Spleen (tissue), 11 donors: ENCODE measurements at regions not wholly inside any gene's neighbourhood (a gene's known extent, or its start where the extent isn't known, plus 50 kb on each side); places are given as distances from the start of the nearest gene placed in this dataset.

Experiments used
- DNase-seq: peaks from one replicate; pipeline ENCODE4 v3.0.0-alpha.2; 2020
- H3K27ac ChIP-seq, 8 donors: fragments of 200-600 bp; sonication (generic) in 7 of 8; 1 replicate in 4 of 8; 2 replicates in 4 of 8; pipeline versions ENCODE4 v1.5.0 to v1.8.0; 2016 to 2021; ENCODE audit warnings: inconsistent platforms in 4 of 8, mild to moderate bottlenecking in 4 of 8, moderate library complexity in 1 of 8
- H3K27me3 ChIP-seq, 7 donors: fragments of 200-600 bp; sonication (generic) in 6 of 7; replicated peaks in 1 of 7; 1 replicate in 4 of 7; 2 replicates in 3 of 7; pipeline versions ENCODE4 v1.5.0 to v1.8.0; 2016 to 2021; ENCODE audit warnings: inconsistent platforms in 3 of 7, mild to moderate bottlenecking in 1 of 7
- H3K36me3 ChIP-seq, 6 donors: fragments of 200-600 bp; sonication (generic) in 5 of 6; 1 replicate in 4 of 6; 2 replicates in 2 of 6; pipeline versions ENCODE4 v1.5.0 to v1.8.0; 2016 to 2021; ENCODE audit warnings: inconsistent platforms in 2 of 6
- H3K4me1 ChIP-seq, 6 donors: fragments of 200-600 bp; sonication (generic) in 5 of 6; 1 replicate in 3 of 6; 2 replicates in 3 of 6; pipeline versions ENCODE4 v1.5.0 to v1.8.0; 2016 to 2021; ENCODE audit warnings: inconsistent platforms in 3 of 6
- H3K4me3 ChIP-seq, 8 donors: fragments of 200-600 bp; sonication (generic) in 7 of 8; 1 replicate in 4 of 8; 2 replicates in 4 of 8; pipeline versions ENCODE4 v1.5.0 to v1.8.0; 2016 to 2021; ENCODE audit warnings: inconsistent platforms in 4 of 8, mild to moderate bottlenecking in 4 of 8, moderate library complexity in 2 of 8
- H3K9me3 ChIP-seq, 8 donors: fragments of 200-600 bp; sonication (generic) in 7 of 8; 1 replicate in 4 of 8; 2 replicates in 4 of 8; pipeline versions ENCODE4 v1.5.0 to v1.8.0; 2016 to 2021; ENCODE audit warnings: inconsistent platforms in 4 of 8
- CTCF ChIP-seq, 11 experiments: fragments of 200-600 bp in 7 of 11; fragments of 450-650 bp in 4 of 11; sonication (generic) in 4 of 11; IDR thresholded peaks in 8 of 11; conservative IDR thresholded peaks in 3 of 11; 1 replicate in 7 of 11; 2 replicates in 4 of 11; pipeline versions ENCODE4 v1.4.0 to v1.8.0; 2016 to 2021; ENCODE audit warnings: antibody characterized with exemption in 11 of 11, inconsistent platforms in 4 of 11, mild to moderate bottlenecking in 1 of 11
- POLR2A ChIP-seq, 3 donors: fragments of 450-650 bp; IDR thresholded peaks; one replicate each; pipeline ENCODE4 v1.5.1; 2017; ENCODE audit warnings: antibody characterized with exemption in 3 of 3, mild to moderate bottlenecking in 1 of 3
- POLR2AphosphoS5 ChIP-seq, 3 donors: sonication (generic); formaldehyde crosslinking; IDR thresholded peaks; one replicate each; pipeline ENCODE4 v1.5.1; 2017; ENCODE audit warnings: antibody characterized with exemption in 3 of 3
- WGBS, 5 donors: extraction: QIAGEN DNeasy Blood & Tissue Kit in 3 of 5; methylation state at CpG; one replicate each; pipeline versions ENCODE4 v1.1.5 to v1.1.7; 2013 to 2018; 5-methylcytosine and 5-hydroxymethylcytosine counted together
- intact Hi-C: fragments of 100-400 bp; cut with DNase I; formaldehyde crosslinking; loops from one replicate; pipeline ENCODE4 v1.15.0; 2023; ENCODE audit warnings: low total_unique reads
- donor health status: healthy with polysubstance abuse.
- donor health status: DM: no; HTN: no; CAD: no; lungs with moderate emphysema.
- donor health status: DM: no; HTN: no; CAD: no.
- donor health status: Bipolar disorder and iron deficiency.
- donor health status: healthy.
- donor health status: DM: no; HTN: no; CAD: no.
- donor health status: DM: yes; HTN: yes; CAD: no.

DNA sequence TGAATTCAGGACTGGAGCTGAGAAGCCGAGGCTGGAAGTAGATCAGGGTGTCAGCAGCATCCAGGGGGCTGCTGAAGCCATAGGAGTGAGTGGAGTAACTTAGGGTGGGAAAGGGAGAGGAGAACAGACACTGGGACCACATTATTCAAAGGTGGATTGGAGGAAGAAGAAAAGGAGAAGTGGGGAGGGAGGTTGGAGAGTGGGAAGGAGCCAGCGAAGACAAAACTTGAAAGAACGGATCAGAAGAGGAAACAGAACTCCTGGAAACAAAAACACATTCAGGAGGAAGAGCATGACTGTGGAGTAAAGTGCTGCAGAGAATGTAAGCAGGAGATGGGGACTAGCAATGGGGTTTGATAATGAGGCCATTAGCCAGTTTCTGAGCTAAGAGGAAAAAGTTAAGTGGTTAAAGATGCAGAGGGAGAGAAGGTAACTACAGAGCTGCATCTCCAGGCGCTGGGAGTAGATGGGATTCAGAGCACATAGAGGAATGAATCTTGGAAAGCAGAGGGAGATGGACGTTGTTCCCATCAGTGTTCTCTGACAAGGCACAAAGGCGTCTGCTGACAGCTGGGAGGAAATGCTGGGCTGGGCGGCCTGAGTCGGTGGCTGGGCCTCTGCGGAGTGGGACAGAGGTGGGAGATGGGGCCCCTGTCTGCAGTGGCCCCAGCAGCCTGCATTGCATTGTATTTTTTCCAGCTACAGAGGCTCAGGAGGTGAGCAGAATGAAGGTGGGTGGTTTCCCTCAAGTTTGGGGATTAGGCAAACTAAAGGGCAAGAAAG lies 63.1 kb upstream of the LEP start:
- intact Hi-C loops: no loop called here

GRCh38 chr7:128178611-128179010 lies 62.5 kb upstream of the LEP start:
- Histone ChIP-seq H3K27ac (no peak overlapping the region), H3K9me3 (no peaks in the 10 kb centered on the region), H3K4me3 (no peak overlapping the region), H3K27me3 (peaks cover 0 to 28% (median 0%) of the 10 kb centered on the region in 7 donors), H3K36me3 (no peaks in the 10 kb centered on the region), H3K4me1 (peaks cover 5 to 26% (median 16%) of the 10 kb centered on the region in 6 donors)
- intact Hi-C loops: no loop called here
- 78 to 92% (median 83%) methylated on average over 2 to 3 of the region's 3 CpGs for WGBS, 5 donors
- TF ChIP-seq POLR2AphosphoS5 (IDR thresholded peaks at IDR 0.05): no peak
- TF ChIP-seq POLR2A (IDR thresholded peaks at IDR 0.05): no peak
- TF ChIP-seq CTCF (IDR thresholded peaks at IDR 0.05 in 8 of 11, conservative IDR thresholded peaks at IDR 0.05 in 3 of 11): no peak
- no peak for DNase-seq

More for the DNA sequence above, 63.1 kb upstream of the LEP start:
- Histone ChIP-seq H3K27ac (no peak overlapping the region), H3K9me3 (no peaks in the 10 kb centered on the region), H3K4me3 (no peak overlapping the region), H3K36me3 (no peaks in the 10 kb centered on the region), H3K4me1 (peaks cover 5 to 26% (median 16%) of the 10 kb centered on the region in 6 donors), H3K27me3 (peaks cover 0 to 28% (median 0%) of the 10 kb centered on the region in 7 donors)
- 42 to 50% (median 48%) methylated on average over 9 of the region's 9 CpGs for WGBS, 5 donors
- TF ChIP-seq POLR2A (IDR thresholded peaks at IDR 0.05) (no peak), CTCF (IDR thresholded peaks at IDR 0.05 in 8 of 11, conservative IDR thresholded peaks at IDR 0.05 in 3 of 11) (no peak), POLR2AphosphoS5 (IDR thresholded peaks at IDR 0.05) (no peak)
- DNase-seq: no peak

- peaks cover 0 to 2% (median 0%) of the 10 kb centered on the region in 8 donors for H3K9me3 ChIP-seq
- peak; percentile 48 for DNase-seq
- H3K4me1 ChIP-seq: peaks cover 0 to 8% (median 7%) of the 10 kb centered on the region in 6 donors
- no peak for TF ChIP-seq POLR2AphosphoS5 (IDR thresholded peaks at IDR 0.05)
- no peak for TF ChIP-seq POLR2A (IDR thresholded peaks at IDR 0.05)
- TF ChIP-seq CTCF (IDR thresholded peaks at IDR 0.05 in 8 of 11, conservative IDR thresholded peaks at IDR 0.05 in 3 of 11): no peak
- WGBS, 5 donors: 71 to 78% (median 74%) methylated on average over 15 to 16 of the region's 16 CpGs
- no peak overlapping the region for H3K4me3 ChIP-seq
- no peak overlapping the region for H3K27ac ChIP-seq
- H3K27me3 ChIP-seq: peaks cover 0 to 34% (median 7%) of the 10 kb centered on the region in 7 donors
- H3K36me3 ChIP-seq: no peaks in the 10 kb centered on the region
- intact Hi-C loops: no loop called here
Observed at GRCh38 chr7:128188396-128189230, 52.5 kb upstream of the LEP start.
